ENCODE measurements at regions not wholly inside any gene's neighbourhood (a gene's known extent, or its start where the extent isn't known, plus 50 kb on each side); places are given as distances from the start of the nearest gene placed in this dataset.
A peak's percentile ranks its signal among the peaks of the same experiment; 100 is the strongest.

- TF ChIP-seq CTCF (IDR thresholded peaks at IDR 0.05; ENCODE audit: extremely low read depth in 1 of 2, insufficient read depth in 1 of 2, low read depth in 1 of 2, low read length in 2 of 2): no peak
- TF ChIP-seq JUN (IDR thresholded peaks at IDR 0.05; ENCODE audit: borderline replicate concordance, insufficient read depth, insufficient read length, low read depth): peak; percentile 87
Measured at GRCh38 chr3:177359593-177360357, 162.5 kb upstream of the TBL1XR1 start.
